ENCODE measurements at regions not wholly inside any gene's neighbourhood (a gene's known extent, or its start where the extent isn't known, plus 50 kb on each side); places are given as distances from the start of the nearest gene placed in this dataset.
"Not testable (repeated sequence)": the region's sequence is repeated elsewhere in the genome, so short reads cannot be mapped to it uniquely, and the experiment has no call there.

GRCh38 chr3:81887448-81887847 is 126.0 kb upstream of the GBE1 start:
- DNase-seq, result no peak

DNA sequence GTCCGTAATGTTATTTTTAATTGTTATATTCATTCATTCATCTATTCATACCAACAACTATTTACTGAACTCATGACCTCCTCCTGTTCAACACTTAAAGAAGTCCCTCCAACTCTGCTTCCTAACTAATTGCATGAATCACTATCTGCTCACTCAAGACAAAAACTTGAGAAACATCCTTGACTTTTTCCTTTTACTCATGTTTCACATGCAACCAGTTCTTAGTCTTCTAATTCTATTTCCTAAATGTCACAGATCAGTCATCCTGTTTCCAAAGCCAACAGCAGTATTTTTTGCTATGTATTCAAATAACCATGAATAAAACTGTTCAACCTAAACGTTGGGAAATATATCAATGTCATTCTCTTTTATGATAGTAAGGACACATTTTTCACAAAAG is 124.6 kb upstream of the GBE1 start:
- DNase-seq, result no peak

GRCh38 chr3:81884791-81885190 is 123.3 kb upstream of the GBE1 start:
- DNase-seq, result no peak

DNA sequence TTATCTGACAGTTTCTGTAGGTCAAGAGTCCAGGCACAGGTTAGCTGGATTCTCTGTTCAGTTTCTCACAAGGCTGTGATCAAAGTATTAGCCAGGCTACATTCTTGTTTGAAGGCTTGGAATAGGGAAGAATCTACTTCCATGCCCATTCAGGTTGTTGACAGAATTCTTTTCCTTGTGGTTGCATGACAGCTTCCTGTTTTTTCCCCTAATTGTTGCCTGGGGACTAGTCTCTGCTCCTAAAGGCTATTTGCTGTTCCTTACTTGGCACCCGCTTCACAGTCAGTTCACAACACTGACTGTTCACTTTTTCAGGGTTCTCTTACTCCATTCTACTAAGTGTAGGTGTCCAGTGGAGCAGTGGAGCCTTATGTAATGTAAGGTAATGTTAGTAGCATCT is 115.4 kb upstream of the GBE1 start:
- DNase-seq, result no peak

GRCh38 chr3:81874738-81875137 is 113.3 kb upstream of the GBE1 start:
- DNase-seq, result no peak

GRCh38 chr3:81872566-81872965 is 111.1 kb upstream of the GBE1 start:
- no peak for DNase-seq

GRCh38 chr3:81871358-81872155 is 110.1 kb upstream of the GBE1 start:
- DNase-seq, result no peak

DNA sequence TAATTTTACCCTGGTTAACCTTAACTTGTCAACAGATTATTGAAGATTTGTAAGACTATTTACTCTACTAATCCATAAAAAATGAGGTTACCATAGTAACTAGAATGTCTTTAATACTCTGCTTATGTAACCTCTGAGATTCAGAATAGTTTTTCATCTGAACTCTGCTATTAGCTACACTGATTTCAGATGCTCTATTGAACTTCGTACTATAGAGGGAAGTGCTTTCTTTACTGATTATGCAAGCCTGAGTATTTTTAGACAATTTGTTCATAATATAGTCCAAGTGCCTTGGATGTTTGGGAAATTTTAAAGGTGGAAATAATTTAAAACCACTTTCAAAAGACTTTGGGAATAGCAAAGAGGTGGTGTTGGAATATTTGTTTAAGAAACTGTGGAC is 107.9 kb upstream of the GBE1 start:
- no peak for DNase-seq

DNA sequence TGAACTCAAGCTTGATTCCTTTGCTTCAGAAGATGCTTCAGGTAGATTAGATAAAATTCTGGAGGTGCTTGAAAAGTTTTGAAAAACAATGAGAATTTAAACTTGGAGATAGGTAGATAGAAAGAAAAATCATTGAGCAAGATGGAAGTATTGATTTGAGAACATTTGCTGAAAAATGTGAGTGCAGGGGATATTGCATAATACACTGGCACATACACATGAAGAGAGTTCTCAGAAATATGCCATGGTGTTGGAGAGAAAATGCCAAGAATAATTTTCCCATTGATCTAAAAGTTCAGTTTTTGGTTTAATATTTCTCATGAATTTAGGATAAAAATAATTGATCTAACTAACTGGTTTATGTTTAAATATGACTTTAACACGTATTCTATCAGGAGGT is 107.2 kb upstream of the GBE1 start:
- no peak for DNase-seq

DNA sequence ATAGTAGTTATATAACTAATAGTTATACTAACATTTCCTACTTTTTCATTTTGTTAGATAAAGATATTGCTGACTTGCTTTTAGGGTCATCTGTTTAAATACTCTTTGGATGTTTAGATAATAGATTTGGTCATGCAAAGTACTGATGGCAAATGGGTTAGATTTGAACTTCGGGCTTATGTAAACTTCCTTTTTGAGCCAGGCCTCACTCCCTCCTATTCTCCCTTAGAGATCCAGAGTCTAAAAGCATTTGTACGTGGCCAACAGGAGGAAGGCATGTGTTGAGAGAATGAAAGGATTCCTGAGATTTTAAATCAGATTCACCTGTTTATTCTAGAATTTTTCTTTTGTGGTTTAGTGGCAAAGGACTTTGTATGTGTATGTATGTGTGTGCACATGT is 106.4 kb upstream of the GBE1 start:
- DNase-seq, result no peak

DNA sequence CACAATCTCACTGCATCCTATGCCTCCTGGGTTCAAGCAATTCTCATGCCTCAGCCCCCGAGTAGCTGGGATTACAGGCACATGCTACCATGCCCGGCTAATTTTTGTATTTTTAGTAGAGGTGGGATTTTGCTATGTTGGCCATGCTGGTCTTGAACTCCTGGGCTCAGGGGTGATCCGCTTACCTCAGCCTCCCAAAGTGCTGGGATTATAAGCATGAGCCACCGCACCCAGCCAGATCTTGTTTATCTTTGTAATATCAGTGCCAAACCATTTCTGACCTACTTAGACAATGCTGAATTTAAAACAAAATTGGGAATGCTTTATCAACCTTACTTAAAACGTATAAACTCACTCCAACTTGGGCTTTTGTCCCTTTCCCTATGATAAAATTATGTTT is 103.7 kb upstream of the GBE1 start:
- not testable (repeated sequence) for DNase-seq

DNA sequence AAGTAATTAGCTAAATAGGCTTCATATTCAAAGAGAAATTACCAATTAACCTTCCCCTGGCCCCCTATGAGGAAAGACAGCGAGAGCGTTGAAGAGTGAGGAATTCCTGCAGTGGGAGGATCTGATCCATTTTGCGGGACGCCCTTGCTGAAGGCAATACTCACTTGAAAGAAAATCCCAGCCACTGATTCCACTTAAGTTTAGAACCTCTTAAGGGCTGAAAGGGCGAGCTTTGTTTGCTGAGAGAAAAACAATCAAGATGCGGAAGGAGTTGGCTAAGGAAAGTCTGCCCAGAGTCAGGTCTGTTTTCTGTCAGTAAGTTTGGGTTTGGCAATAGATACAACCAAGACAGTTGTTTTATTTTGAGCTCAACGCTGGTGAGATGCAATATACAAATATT is 102.8 kb upstream of the GBE1 start:
- DNase-seq, result no peak

DNA sequence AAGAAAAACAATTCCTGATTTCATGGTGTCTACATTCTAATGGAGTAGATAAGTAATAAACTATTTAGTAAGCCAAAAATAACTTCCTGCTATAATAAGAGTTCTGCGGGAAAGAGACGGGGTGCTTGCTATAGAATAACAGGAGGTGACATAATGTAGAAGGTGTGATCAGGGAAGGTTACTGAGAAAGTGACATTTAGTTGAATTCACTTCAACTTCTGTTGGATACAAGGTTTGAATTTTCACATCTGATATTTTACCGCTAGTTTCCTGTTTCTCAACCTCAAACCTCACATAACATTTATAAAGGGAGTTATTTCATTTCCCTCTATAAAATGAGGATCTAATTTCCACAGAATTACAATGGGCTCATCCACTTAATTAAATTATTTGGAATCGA is 102.3 kb upstream of the GBE1 start:
- no peak for DNase-seq

DNA sequence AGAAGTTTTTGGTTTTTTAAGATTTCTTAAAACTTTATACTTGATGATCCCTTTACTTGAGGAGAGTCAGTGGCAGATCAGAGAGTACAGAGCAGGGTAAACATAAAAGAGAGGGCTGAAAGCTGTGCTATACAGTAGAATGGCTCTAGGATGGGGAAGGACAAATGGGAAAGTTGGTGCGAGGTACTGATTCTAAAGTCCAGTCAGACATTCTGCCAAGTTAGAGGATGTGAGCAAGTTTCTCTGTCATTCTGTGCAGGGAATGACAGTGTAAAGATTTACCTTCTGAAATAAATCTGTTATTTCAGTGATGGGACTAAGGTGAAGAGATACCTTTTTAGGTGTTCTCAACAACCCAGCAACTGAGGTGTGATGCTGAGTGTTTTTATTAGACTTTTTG is 100.1 kb upstream of the GBE1 start:
- no peak for DNase-seq

DNA sequence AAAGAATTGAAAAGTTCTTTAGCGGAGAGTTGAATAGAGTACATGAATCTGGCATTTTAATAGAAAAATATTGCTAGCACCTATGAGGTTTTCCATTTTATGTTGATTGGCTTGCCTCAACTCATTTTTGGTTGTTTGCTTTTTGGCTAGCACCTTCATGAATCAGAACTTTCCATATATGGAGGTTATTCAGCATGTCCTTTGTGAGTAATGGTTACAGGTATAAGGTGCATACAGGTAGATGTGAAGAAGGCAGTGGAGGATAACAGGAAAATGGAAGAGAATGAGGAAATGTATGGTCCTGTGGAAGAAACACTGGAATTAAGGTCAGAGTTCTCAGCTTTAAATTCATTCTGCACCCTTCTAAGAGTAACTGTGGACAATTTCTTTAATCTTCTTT is 98.1 kb upstream of the GBE1 start:
- DNase-seq, result no peak

- DNase-seq, result no peak
Observed at GRCh38 chr3:81853431-81853830, 92.0 kb upstream of the GBE1 start.

GRCh38 chr3:81851176-81851575 is 89.7 kb upstream of the GBE1 start:
- DNase-seq, result no peak

GRCh38 chr3:81846988-81847387 is 85.5 kb upstream of the GBE1 start:
- DNase-seq, result no peak

GRCh38 chr3:81841540-81841939 is 80.1 kb upstream of the GBE1 start:
- no peak for DNase-seq

- no peak for DNase-seq
Observed at GRCh38 chr3:81839504-81840094, 78.2 kb upstream of the GBE1 start.

GRCh38 chr3:81838457-81838856 is 77.0 kb upstream of the GBE1 start:
- DNase-seq, result no peak

GRCh38 chr3:81837071-81837593 is 75.7 kb upstream of the GBE1 start:
- DNase-seq, result no peak

DNA sequence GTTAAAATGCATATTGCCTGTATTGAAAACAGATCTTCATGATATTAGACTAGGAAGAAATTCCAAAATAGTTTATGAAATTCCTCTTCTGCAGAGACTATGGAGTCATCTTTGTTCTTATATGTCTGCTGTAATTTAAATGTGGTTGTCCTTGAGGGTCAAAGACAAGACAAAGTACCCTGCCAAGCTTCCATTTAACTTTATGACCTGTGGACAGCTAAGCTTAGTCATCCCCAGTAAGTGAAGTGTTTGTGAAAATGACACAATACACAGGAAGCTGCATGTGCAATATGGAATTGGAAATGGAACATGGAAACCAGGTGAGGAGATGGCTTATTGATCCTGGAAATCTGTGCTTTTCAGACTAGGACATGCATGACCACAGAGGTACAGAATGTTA is 68.5 kb upstream of the GBE1 start:
- no peak for DNase-seq

GRCh38 chr3:81829272-81829671 is 67.8 kb upstream of the GBE1 start:
- DNase-seq, result not testable (repeated sequence)
